ENCODE measurements at regions not wholly inside any gene's neighbourhood (a gene's known extent, or its start where the extent isn't known, plus 50 kb on each side); places are given as distances from the start of the nearest gene placed in this dataset.

- TF ChIP-seq CTCF (IDR thresholded peaks at IDR 0.05; ENCODE audit: borderline replicate concordance, extremely low read depth, low read length, poor library complexity, severe bottlenecking) (no peak), EZH2 (IDR thresholded peaks at IDR 0.05; ENCODE audit: borderline replicate concordance, low read depth, low read length, severe bottlenecking) (no peak)
Measured at GRCh38 chr6:68364271-68364805, 270.7 kb upstream of the ADGRB3 start.
